Immature natural killer cell (primary cell): ENCODE measurements at regions not wholly inside any gene's neighbourhood (a gene's known extent, or its start where the extent isn't known, plus 50 kb on each side); places are given as distances from the start of the nearest gene placed in this dataset.

ENCODE experiments used
- DNase-seq, 3 donors: peaks; one replicate each; pipeline ENCODE4 v3.0.0; 2022; ENCODE audit warnings: mixed read lengths in 1 of 3
- H3K27ac Mint-ChIP-seq, 6 donors: one replicate each; pipeline ENCODE4 v1.8.0; 2020; ENCODE audit warnings: mixed read lengths in 6 of 6, mild to moderate bottlenecking in 5 of 6, inconsistent platforms in 4 of 6, moderate library complexity in 3 of 6
- H3K27me3 Mint-ChIP-seq, 3 donors: one replicate each; pipeline ENCODE4 v1.8.0; 2020 to 2021; ENCODE audit warnings: low read depth in 3 of 3, mild to moderate bottlenecking in 3 of 3, mixed read lengths in 3 of 3, moderate library complexity in 3 of 3, inconsistent platforms in 1 of 3
- H3K36me3 Mint-ChIP-seq, 3 donors: one replicate each; pipeline ENCODE4 v1.8.0; 2020; ENCODE audit warnings: mixed read lengths in 3 of 3, inconsistent platforms in 2 of 3, mild to moderate bottlenecking in 2 of 3
- H3K4me1 Mint-ChIP-seq, 2 donors: one replicate each; pipeline ENCODE4 v1.8.0; 2020; ENCODE audit warnings: inconsistent platforms in 2 of 2, mild to moderate bottlenecking in 2 of 2, mixed read lengths in 2 of 2, moderate library complexity in 1 of 2
- H3K4me3 Mint-ChIP-seq, 5 donors: one replicate each; pipeline ENCODE4 v1.8.0; 2020; ENCODE audit warnings: mild to moderate bottlenecking in 5 of 5, mixed read lengths in 5 of 5, inconsistent platforms in 3 of 5, moderate library complexity in 3 of 5
- H3K9me3 Mint-ChIP-seq, 6 donors: one replicate each; pipeline ENCODE4 v1.8.0; 2020; ENCODE audit warnings: mild to moderate bottlenecking in 6 of 6, mixed read lengths in 6 of 6, inconsistent platforms in 4 of 6, moderate library complexity in 3 of 6

- DNase-seq, result no peak
- no peak overlapping the region for H3K4me3 Mint-ChIP-seq
- no peaks in the 10 kb centered on the region for H3K4me1 Mint-ChIP-seq
- peaks cover 0 to 17% (median 2%) of the 10 kb centered on the region in 3 donors for H3K27me3 Mint-ChIP-seq
- H3K27ac Mint-ChIP-seq, result no peak overlapping the region
- H3K36me3 Mint-ChIP-seq, result no peaks in the 10 kb centered on the region
- no peaks in the 10 kb centered on the region for H3K9me3 Mint-ChIP-seq
Measured at GRCh38 chrX:15191830-15192229, 78.1 kb downstream of the ASB9 start.

GRCh38 chrX:15188039-15188438, 81.8 kb downstream of the ASB9 start:
- H3K4me3 Mint-ChIP-seq, result no peak overlapping the region
- H3K4me1 Mint-ChIP-seq, result no peaks in the 10 kb centered on the region
- no peaks in the 10 kb centered on the region for H3K9me3 Mint-ChIP-seq
- H3K27me3 Mint-ChIP-seq, result peaks cover 0 to 22% (median 4%) of the 10 kb centered on the region in 3 donors
- H3K36me3 Mint-ChIP-seq, result no peaks in the 10 kb centered on the region
- H3K27ac Mint-ChIP-seq, result no peak overlapping the region
- no peak for DNase-seq

DNA sequence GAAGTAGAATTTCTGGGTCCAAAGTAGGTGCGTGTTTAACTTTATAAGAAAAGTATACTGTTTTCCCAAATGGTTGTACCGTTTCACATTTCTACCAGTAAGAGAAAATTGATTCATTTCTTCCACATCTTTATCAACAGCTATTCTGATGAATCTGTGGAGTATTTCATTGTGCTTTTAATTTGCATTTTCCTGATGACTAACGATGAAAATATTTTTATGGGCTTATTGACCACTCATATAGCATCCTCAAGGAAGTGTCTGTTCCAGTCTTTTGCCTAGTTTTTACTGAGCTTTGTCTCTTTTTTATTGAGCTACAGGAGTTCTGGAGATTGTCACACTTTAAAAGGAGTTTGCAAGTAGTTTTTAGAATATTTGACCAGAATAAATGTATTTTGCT, 92.6 kb downstream of the ASB9 start:
- no peaks in the 10 kb centered on the region for H3K4me1 Mint-ChIP-seq
- no peaks in the 10 kb centered on the region for H3K36me3 Mint-ChIP-seq
- H3K27me3 Mint-ChIP-seq, result peaks cover 0 to 6% (median 4%) of the 10 kb centered on the region in 3 donors
- H3K9me3 Mint-ChIP-seq, result no peaks in the 10 kb centered on the region
- DNase-seq, result no peak
- no peak overlapping the region for H3K27ac Mint-ChIP-seq
- no peak overlapping the region for H3K4me3 Mint-ChIP-seq

DNA sequence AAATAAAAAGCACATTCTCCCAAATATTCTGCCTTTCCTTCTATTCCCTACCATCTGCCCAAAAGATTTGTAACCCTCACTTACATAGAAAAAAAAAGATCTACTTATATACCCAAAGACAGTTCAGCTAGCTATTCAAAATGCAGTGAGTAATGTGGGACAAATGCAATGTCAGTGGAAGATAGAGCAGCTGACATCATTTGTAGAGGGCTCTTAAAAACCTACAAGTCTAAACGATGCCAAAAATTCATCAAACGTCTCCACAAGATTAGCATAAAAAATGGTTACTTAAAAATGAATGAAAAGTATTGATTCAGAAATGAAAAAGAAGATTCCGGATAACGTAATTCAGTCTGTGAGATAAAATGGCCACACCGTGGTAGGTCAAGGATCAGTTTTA, 96.5 kb downstream of the ASB9 start:
- Mint-ChIP-seq H3K9me3 (peaks cover 0 to under 1% (median 0%) of the 10 kb centered on the region in 6 donors), H3K36me3 (no peaks in the 10 kb centered on the region), H3K27me3 (peaks cover 0 to 7% (median 4%) of the 10 kb centered on the region in 3 donors), H3K27ac (no peak overlapping the region), H3K4me1 (peaks cover 4 to 9% of the 10 kb centered on the region in 2 donors), H3K4me3 (no peak overlapping the region)
- no peak for DNase-seq

- Mint-ChIP-seq H3K27me3 (peaks cover 0 to 9% (median 4%) of the 10 kb centered on the region in 3 donors), H3K27ac (no peak overlapping the region), H3K4me1 (peaks cover 4 to 9% of the 10 kb centered on the region in 2 donors), H3K36me3 (no peaks in the 10 kb centered on the region), H3K4me3 (no peak overlapping the region), H3K9me3 (peaks cover 0 to 3% (median 0%) of the 10 kb centered on the region in 6 donors)
- no peak for DNase-seq
Measured at GRCh38 chrX:15170927-15171326, 99.0 kb downstream of the ASB9 start.

GRCh38 chrX:15167826-15168225, 102.1 kb downstream of the ASB9 start:
- H3K27ac Mint-ChIP-seq, result no peak overlapping the region
- no peaks in the 10 kb centered on the region for H3K36me3 Mint-ChIP-seq
- no peak for DNase-seq
- peaks cover 4 to 9% of the 10 kb centered on the region in 2 donors for H3K4me1 Mint-ChIP-seq
- no peak overlapping the region for H3K4me3 Mint-ChIP-seq
- peaks cover 0 to 10% (median 3%) of the 10 kb centered on the region in 3 donors for H3K27me3 Mint-ChIP-seq
- peaks cover 0 to 3% (median 0%) of the 10 kb centered on the region in 6 donors for H3K9me3 Mint-ChIP-seq

DNA sequence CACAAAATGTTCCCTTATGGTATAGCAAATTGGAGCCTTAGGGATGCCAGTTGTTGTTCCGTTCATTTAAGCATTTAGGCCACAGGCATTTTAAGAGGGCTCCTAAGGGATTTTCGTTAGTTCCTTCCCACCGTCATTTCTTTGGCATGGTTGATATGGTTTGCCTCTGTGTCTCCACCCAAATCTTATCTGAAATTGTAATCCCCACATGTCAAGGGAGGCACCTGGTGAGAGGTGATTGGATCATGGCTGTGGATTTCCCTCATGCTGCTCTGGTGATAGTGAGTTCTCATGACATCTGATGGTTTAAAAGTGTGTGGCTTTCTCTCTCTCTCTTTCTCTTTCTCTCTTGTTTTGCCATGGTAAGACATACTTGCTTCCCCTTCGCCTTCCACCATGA, 104.1 kb downstream of the ASB9 start:
- Mint-ChIP-seq H3K4me3 (no peak overlapping the region), H3K27me3 (peaks cover under 1 to 10% (median 2%) of the 10 kb centered on the region in 3 donors), H3K27ac (no peak overlapping the region), H3K9me3 (peaks cover 0 to 3% (median 0%) of the 10 kb centered on the region in 6 donors), H3K4me1 (peaks cover 2 to 12% of the 10 kb centered on the region in 2 donors), H3K36me3 (no peaks in the 10 kb centered on the region)
- no peak for DNase-seq

DNA sequence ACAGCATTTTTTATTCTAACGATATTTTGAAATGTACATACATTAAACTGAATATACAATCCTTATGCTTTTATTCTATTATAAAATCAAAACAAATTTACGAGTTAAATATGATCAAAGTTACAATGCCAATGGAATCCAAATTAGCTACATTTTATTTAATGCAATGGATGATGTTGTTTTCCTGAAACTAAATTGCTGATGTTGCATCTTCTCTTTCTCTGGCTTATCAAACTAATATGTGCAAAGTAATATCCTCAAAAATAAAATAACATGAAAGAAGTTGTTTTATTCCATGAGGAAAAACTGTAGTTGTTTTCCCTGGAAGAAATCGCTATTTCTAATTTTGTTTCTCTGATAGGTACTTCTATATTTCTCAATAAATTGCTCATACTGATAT, 106.8 kb downstream of the ASB9 start:
- H3K4me1 Mint-ChIP-seq, result peaks cover 2 to 17% of the 10 kb centered on the region in 2 donors
- H3K9me3 Mint-ChIP-seq, result peaks cover 0 to 3% (median 0%) of the 10 kb centered on the region in 6 donors
- peaks cover 0 to 7% (median 1%) of the 10 kb centered on the region in 3 donors for H3K27me3 Mint-ChIP-seq
- no peaks in the 10 kb centered on the region for H3K36me3 Mint-ChIP-seq
- DNase-seq, result no peak
- H3K4me3 Mint-ChIP-seq, result no peak overlapping the region
- no peak overlapping the region for H3K27ac Mint-ChIP-seq

DNA sequence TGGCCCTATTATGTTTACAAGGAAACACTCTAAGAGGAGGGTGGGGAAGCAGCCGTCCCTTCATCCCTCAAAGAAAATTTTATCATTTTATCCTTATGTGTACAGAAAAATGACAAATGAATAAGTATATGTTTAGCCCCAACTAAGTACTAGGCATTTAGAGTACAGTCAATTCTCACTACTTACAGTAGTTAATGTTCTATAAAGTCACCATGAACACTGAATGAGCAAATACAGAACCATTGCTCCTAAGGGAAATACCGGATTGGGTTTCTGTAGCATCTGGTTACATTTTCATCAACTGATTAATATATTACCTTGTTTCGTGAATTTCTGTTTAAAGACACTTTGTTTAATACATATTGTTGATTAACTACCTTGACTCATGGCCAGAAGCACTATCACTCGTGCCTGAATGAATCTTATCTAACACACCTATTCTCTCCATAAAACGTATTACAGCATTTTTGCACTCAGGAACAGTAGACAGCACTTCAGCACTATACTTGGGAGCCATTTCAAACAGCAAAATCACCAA, 109.3 kb downstream of the ASB9 start:
- DNase-seq, result no peak
- Mint-ChIP-seq H3K27ac (no peak overlapping the region), H3K4me1 (peaks cover 2 to 23% of the 10 kb centered on the region in 2 donors), H3K36me3 (no peaks in the 10 kb centered on the region), H3K9me3 (no peaks in the 10 kb centered on the region), H3K4me3 (no peak overlapping the region), H3K27me3 (peaks cover 2 to 12% (median 3%) of the 10 kb centered on the region in 3 donors)

DNA sequence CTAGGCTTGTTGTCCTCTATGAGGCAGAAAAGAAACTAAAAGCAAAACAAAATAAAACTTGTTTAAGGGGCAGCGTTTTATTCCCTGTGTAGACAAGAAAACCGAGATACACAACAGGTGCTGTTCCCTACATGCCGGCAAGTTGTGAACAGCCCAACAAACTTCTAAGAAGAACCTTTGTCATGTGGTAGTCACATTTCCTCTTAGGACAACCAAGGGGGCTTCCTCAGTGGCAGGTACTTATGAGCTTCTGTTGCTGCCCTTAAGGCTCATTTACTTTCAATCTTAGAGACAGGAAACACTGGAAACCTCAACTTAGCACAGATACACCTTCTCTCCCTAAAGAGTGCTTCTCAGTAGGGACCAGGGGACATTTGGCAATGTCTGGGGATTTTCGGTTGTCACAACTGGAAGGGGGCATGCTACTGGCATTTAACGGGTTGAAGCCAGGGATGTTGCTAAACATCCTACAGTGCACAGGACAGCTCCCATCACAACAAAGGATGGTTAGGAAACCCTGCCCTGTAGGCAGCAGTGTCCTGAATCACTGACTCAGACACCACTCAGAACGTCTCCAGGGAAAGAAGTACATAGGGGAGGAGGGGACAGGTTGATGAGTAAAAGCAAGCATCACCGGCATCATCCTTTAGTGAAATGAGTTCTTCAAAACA, 111.0 kb downstream of the ASB9 start:
- Mint-ChIP-seq H3K27me3 (peaks cover 3 to 9% (median 5%) of the 10 kb centered on the region in 3 donors), H3K4me3 (peak overlapping the region; percentile 57 to 89 (median 75)), H3K9me3 (no peaks in the 10 kb centered on the region), H3K27ac (peak overlapping the region; percentile 33 to 87 (median 83)), H3K36me3 (no peaks in the 10 kb centered on the region), H3K4me1 (peaks cover 2 to 23% of the 10 kb centered on the region in 2 donors)
- peak in 1 of 3 donors; percentile 11 for DNase-seq

DNA sequence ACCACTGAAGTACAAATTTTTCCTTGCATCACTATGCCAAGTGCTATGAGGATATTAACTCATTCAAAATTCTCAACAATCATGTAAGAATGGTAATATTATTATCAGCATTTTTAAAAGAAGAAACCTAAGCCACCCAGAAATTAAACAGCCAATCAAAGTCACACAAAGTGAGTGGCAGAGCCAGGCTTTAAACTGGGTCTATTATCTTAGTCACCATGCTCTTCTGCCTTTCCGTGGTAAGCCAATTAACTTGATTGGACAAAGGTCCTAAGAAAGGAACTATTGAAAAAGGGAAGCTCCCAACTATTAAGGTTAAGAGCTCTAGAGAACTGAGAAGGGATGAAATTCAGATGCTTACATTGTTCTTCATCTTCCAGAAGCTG, 111.5 kb downstream of the ASB9 start:
- H3K4me3 Mint-ChIP-seq, result peak overlapping the region; percentile 57 to 89 (median 75)

DNA sequence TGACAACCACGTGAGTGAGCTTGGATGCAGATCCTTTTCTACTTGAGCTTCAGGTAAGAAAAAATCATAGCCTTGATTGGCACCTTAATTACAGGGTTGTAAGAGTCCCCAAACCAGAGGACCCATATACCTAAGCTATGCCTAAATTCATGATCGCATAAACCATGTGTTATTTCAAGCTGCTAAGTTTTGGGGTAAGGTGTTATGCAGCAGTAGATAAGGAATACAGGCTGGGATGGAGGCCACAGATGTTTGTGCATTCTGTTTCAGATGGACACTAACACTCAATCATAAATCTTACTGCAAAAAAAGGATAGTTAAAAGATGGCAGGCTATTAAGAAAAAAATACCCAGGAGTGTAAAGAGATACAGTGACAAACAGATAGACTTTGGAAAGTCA, 112.3 kb downstream of the ASB9 start:
- Mint-ChIP-seq H3K27me3 (peaks cover 3 to 9% (median 5%) of the 10 kb centered on the region in 3 donors), H3K27ac (no peak overlapping the region), H3K9me3 (no peaks in the 10 kb centered on the region), H3K36me3 (no peaks in the 10 kb centered on the region), H3K4me3 (no peak overlapping the region), H3K4me1 (peaks cover 2 to 23% of the 10 kb centered on the region in 2 donors)
- DNase-seq, result no peak

More for the DNA sequence above, 111.5 kb downstream of the ASB9 start:
- Mint-ChIP-seq H3K4me1 (peaks cover 2 to 23% of the 10 kb centered on the region in 2 donors), H3K27ac (peak overlapping the region; percentile 33 to 87 (median 83)), H3K27me3 (peaks cover 3 to 9% (median 5%) of the 10 kb centered on the region in 3 donors), H3K9me3 (no peaks in the 10 kb centered on the region), H3K36me3 (no peaks in the 10 kb centered on the region)
- DNase-seq, result no peak

DNA sequence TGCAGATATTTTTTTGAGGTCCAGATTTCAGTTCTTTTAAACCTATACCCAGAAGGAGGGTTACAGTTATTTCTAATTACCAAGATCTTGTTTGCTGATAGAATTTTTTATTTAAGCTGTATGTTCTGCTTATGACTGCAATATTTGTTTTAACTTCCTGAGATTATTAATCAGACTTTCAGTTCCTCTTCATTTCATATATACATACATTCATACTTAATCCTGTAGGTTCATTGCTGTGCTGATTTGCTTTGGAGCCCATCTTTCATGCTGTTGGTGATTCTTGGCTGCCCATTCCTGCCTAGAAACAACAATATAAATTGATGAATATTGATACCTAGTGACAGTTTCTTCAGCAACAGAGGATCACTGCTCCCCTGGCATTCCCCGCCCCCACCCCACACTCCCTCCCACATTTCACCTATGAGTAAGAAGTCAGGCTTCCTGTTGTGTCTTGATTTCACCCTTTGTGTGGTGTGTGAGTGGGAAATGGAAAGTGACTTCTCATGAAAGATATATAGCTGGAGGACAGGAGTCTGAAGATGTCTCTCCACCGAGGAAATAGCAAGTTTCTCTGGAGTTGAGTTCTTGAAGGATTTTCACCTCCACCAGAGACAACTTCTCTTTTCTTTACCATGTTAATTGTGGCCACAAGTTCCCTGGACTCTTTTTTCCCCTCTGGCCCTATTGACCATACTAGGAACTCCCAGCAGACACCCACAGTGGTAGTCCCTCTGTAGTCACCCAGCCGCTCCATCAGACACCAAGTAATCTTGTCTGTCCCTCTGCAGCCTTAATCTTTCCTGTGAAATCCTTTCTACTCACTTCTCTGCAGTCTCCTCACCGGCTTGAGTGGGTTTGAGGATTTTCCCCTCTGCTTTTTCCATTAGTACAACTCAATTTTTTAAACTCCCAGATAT, 118.4 kb downstream of the ASB9 start:
- no peak overlapping the region for H3K27ac Mint-ChIP-seq
- DNase-seq, result no peak
- H3K27me3 Mint-ChIP-seq, result peaks cover 5 to 9% (median 8%) of the 10 kb centered on the region in 3 donors
- peaks cover 5 to 13% of the 10 kb centered on the region in 2 donors for H3K4me1 Mint-ChIP-seq
- peak overlapping the region in 1 of 5 donors; percentile 10 for H3K4me3 Mint-ChIP-seq
- no peaks in the 10 kb centered on the region for H3K9me3 Mint-ChIP-seq
- H3K36me3 Mint-ChIP-seq, result no peaks in the 10 kb centered on the region

DNA sequence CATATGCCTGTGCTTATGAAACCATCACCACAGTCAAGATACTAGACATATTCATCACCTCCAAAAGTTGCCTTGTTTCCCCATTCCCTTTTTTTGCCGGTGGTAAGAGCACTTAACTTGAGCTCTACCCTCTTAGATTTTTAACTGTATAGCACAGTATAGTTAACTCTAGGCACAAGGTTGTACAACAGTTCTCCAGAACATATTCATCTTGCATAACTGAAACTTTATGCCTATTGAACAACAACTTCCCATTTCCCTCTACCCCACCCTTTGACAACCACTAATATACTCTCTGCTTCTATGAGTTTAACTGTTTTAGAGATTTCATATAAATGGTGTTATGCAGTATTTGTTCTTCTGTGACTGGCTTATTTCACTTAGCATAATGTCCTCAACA, 119.3 kb downstream of the ASB9 start:
- peaks cover 3 to 7% (median 3%) of the 10 kb centered on the region in 3 donors for H3K27me3 Mint-ChIP-seq
- no peak overlapping the region for H3K4me3 Mint-ChIP-seq
- H3K9me3 Mint-ChIP-seq, result no peaks in the 10 kb centered on the region
- peaks cover 5 to 13% of the 10 kb centered on the region in 2 donors for H3K4me1 Mint-ChIP-seq
- no peaks in the 10 kb centered on the region for H3K36me3 Mint-ChIP-seq
- no peak for DNase-seq
- no peak overlapping the region for H3K27ac Mint-ChIP-seq
